SK-N-SH (cell line): ENCODE measurements at regions not wholly inside any gene's neighbourhood (a gene's known extent, or its start where the extent isn't known, plus 50 kb on each side); places are given as distances from the start of the nearest gene placed in this dataset.
A peak's percentile ranks its signal among the peaks of the same experiment; 100 is the strongest.

Experiments
- CTCF ChIA-PET: fragments of 300-600, 350-600 bp; formaldehyde crosslinking; extraction: SDS; loops from one replicate; lab custom pipeline; 2021; lab: Yijun Ruan, JAX
- POLR2A ChIA-PET: fragments of 350-600 bp; sonication (Branson Sonifier 250); formaldehyde crosslinking; extraction: SDS; loops from one replicate; lab custom pipeline; 2020; ENCODE audit warnings: antibody characterized with exemption, inconsistent platforms; lab: Yijun Ruan, JAX
- DNase-seq: peaks from one replicate; pipeline ENCODE4 v3.0.0; 2012
- H2AFZ ChIP-seq: fragments of 200-600 bp; sonication (generic); 2 replicates; pipeline ENCODE4 v1.8.1; 2016; ENCODE audit warnings: antibody characterized with exemption, mild to moderate bottlenecking, low read depth
- H3F3A ChIP-seq: fragments of 200-600 bp; sonication (generic); replicated peaks from 2 replicates; pipeline ENCODE3; 2016; ENCODE audit warnings: antibody characterized with exemption, mild to moderate bottlenecking; ENCODE audit not compliant: insufficient read depth
- H3K27ac ChIP-seq, 2 experiments: fragments of 200-500 bp in 1 of 2; fragments of 200-600 bp in 1 of 2; sonication (Bioruptor generic) in 1 of 2; sonication (generic), shearing (Covaris generic) in 1 of 2; 2 replicates each; pipeline versions ENCODE4 v1.5.1 to v1.6.1; 2014 to 2016; ENCODE audit warnings: low read depth in 2 of 2, inconsistent platforms in 1 of 2, low read length in 1 of 2, mild to moderate bottlenecking in 1 of 2, mixed read lengths in 1 of 2
- H3K27me3 ChIP-seq: fragments of 200-600 bp; sonication (generic), shearing (Covaris generic); 2 replicates; pipeline ENCODE4 v1.6.1; 2016; ENCODE audit warnings: mixed run types; ENCODE audit not compliant: insufficient read depth
- H3K36me3 ChIP-seq, 2 experiments: fragments of 200-500 bp in 1 of 2; fragments of 200-600 bp in 1 of 2; sonication (Bioruptor generic) in 1 of 2; sonication (generic) in 1 of 2; replicated peaks in 1 of 2; 2 replicates each; pipeline versions ENCODE3 to v1.5.1; 2014 to 2016; ENCODE audit warnings: low read length in 1 of 2, mild to moderate bottlenecking in 1 of 2; ENCODE audit not compliant: insufficient read depth in 2 of 2, control insufficient read depth in 1 of 2
- H3K4me1 ChIP-seq, 2 experiments: fragments of 200-500 bp in 1 of 2; fragments of 200-600 bp in 1 of 2; sonication (Bioruptor generic) in 1 of 2; sonication (generic), shearing (Covaris generic) in 1 of 2; 2 replicates each; pipeline versions ENCODE4 v1.5.1 to v1.6.1; 2014 to 2016; ENCODE audit warnings: low read depth in 1 of 2, low read length in 1 of 2, mixed run types in 1 of 2; ENCODE audit not compliant: insufficient read depth in 2 of 2, control insufficient read depth in 1 of 2
- H3K4me2 ChIP-seq: fragments of 200-600 bp; sonication (generic), shearing (Covaris generic); 2 replicates; pipeline ENCODE4 v1.6.1; 2017; ENCODE audit warnings: mixed run types
- H3K4me3 ChIP-seq, 2 experiments: fragments of 200-500 bp in 1 of 2; fragments of 200-600 bp in 1 of 2; sonication (Bioruptor generic) in 1 of 2; sonication (generic), shearing (Covaris generic) in 1 of 2; 2 replicates each; pipeline versions ENCODE4 v1.5.1 to v1.8.1; 2014 to 2016; ENCODE audit warnings: low read depth in 2 of 2, inconsistent platforms in 1 of 2, low read length in 1 of 2, mild to moderate bottlenecking in 1 of 2, mixed read lengths in 1 of 2, moderate library complexity in 1 of 2
- H3K79me2 ChIP-seq: fragments of 200-600 bp; sonication (generic); 2 replicates; pipeline ENCODE4 v1.8.1; 2017; ENCODE audit warnings: mild to moderate bottlenecking; ENCODE audit not compliant: insufficient read depth
- H3K9ac ChIP-seq: fragments of 200-600 bp; sonication (generic); 2 replicates; pipeline ENCODE4 v1.6.1; 2017; ENCODE audit warnings: mixed run types
- H3K9me2 ChIP-seq: fragments of 200-600 bp; sonication (generic); 2 replicates; pipeline ENCODE4 v1.6.1; 2017; ENCODE audit warnings: mixed run types
- H3K9me3 ChIP-seq: fragments of 200-600 bp; sonication (generic); 2 replicates; pipeline ENCODE4 v1.6.1; 2017; ENCODE audit warnings: mixed run types, mild to moderate bottlenecking, moderate library complexity
- H4K20me1 ChIP-seq: fragments of 200-600 bp; sonication (generic); 2 replicates; pipeline ENCODE4 v1.6.1; 2017; ENCODE audit warnings: mild to moderate bottlenecking, mixed run types; ENCODE audit not compliant: insufficient read depth
- CHD2 ChIP-seq: fragments of 150-350 bp; IDR thresholded peaks from 2 replicates; pipeline ENCODE4 v1.6.1; 2018; ENCODE audit warnings: low read length; ENCODE audit not compliant: partially characterized antibody
- EZH2phosphoT487 ChIP-seq: fragments of 200-600 bp; sonication (generic); IDR thresholded peaks from 2 replicates; pipeline ENCODE4 v1.6.1; 2017; ENCODE audit warnings: low read depth, mixed run types, mild to moderate bottlenecking, antibody characterized with exemption, moderate library complexity, borderline replicate concordance
- FOXJ3 ChIP-seq: sonication (generic); formaldehyde crosslinking; IDR thresholded peaks from 2 replicates; pipeline ENCODE4 v1.5.1; 2020; ENCODE audit warnings: mild to moderate bottlenecking, missing genetic modification reagents
- GATA2 ChIP-seq: sonication (generic); formaldehyde crosslinking; IDR thresholded peaks from 2 replicates; pipeline ENCODE4 v1.5.0; 2020; ENCODE audit warnings: mild to moderate bottlenecking, missing genetic modification reagents
- JUND ChIP-seq: IDR thresholded peaks from 2 replicates; pipeline ENCODE4 v1.4.0; 2012
- NFIC ChIP-seq: IDR thresholded peaks from 2 replicates; pipeline ENCODE4 v1.4.0; 2012; ENCODE audit warnings: borderline replicate concordance
- POLR2AphosphoS5 ChIP-seq: IDR thresholded peaks from 2 replicates; pipeline ENCODE4 v1.6.1; 2012; ENCODE audit warnings: low read depth, low read length
- RCOR1 ChIP-seq: fragments of 150-350 bp; IDR thresholded peaks from 2 replicates; pipeline ENCODE4 v1.6.1; 2017; ENCODE audit warnings: antibody characterized with exemption, low read length
- RFX5 ChIP-seq: IDR thresholded peaks from 2 replicates; pipeline ENCODE4 v1.6.1; 2012; ENCODE audit warnings: mild to moderate bottlenecking, improper control_type of control experiment, low read length
- SIN3A ChIP-seq: IDR thresholded peaks from 2 replicates; pipeline ENCODE4 v1.6.1; 2012; ENCODE audit warnings: low read depth, mild to moderate bottlenecking, low read length, moderate library complexity, borderline replicate concordance
- USF1 ChIP-seq: IDR thresholded peaks from 2 replicates; pipeline ENCODE4 v1.4.0; 2012; ENCODE audit warnings: low read depth, borderline replicate concordance
- YY1 ChIP-seq: IDR thresholded peaks from 2 replicates; pipeline ENCODE4 v1.4.0; 2012; ENCODE audit warnings: low read depth, mild to moderate bottlenecking
- ZBTB33 ChIP-seq: IDR thresholded peaks from 2 replicates; pipeline ENCODE4 v1.4.0; 2012; ENCODE audit warnings: low read depth, borderline replicate concordance
- WGBS: methylation state at CpG from one replicate; pipeline ENCODE4 v1.1.6; 2017; ENCODE audit warnings: low lambda C conversion rate; 5-methylcytosine and 5-hydroxymethylcytosine counted together
- TF ChIP-seq, protein P1 (sequence below): fragments of 200-600 bp; sonication (generic); IDR thresholded peaks from 2 replicates; pipeline ENCODE4 v1.6.1; 2017; ENCODE audit warnings: antibody characterized with exemption, mild to moderate bottlenecking, moderate library complexity

DNA sequence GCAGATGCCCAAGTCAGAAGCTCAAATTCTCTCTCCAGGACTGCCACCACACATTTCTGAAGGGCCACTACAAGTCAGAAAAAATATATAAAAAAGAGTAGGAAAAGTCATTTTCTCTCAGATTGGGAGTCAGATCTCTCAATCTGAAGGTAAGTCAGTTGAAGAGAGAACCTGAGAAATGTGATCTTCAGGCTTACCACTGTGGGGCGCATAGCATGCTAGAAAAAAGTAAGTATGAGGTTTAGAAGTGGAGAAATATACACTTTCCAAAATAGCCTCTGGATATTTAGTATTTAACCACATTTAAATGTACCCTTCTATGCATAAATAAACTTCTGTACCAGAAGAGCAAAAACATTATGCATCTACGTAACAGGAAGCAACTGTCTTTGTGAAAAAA is 800.7 kb upstream of the CTNND2 start:
- POLR2A ChIA-PET = no interaction called here
- no peaks in the 10 kb centered on the region for H3K9me2 ChIP-seq
- CTCF ChIA-PET = no interaction called here
- no peak for DNase-seq
- WGBS = 13% methylated on average over 2 of the region's 2 CpGs
- H3K4me3 ChIP-seq = no peak overlapping the region
- no peaks in the 10 kb centered on the region for H3K9me3 ChIP-seq
- H3K9ac ChIP-seq = no peak overlapping the region
- no peaks in the 10 kb centered on the region for H3K79me2 ChIP-seq
- H4K20me1 ChIP-seq = no peaks in the 10 kb centered on the region
- no peaks in the 10 kb centered on the region for H3K4me1 ChIP-seq
- no peaks in the 10 kb centered on the region for H3F3A ChIP-seq
- TF ChIP-seq RFX5 (no peak), USF1 (no peak)
- TF ChIP-seq, protein P1, sequence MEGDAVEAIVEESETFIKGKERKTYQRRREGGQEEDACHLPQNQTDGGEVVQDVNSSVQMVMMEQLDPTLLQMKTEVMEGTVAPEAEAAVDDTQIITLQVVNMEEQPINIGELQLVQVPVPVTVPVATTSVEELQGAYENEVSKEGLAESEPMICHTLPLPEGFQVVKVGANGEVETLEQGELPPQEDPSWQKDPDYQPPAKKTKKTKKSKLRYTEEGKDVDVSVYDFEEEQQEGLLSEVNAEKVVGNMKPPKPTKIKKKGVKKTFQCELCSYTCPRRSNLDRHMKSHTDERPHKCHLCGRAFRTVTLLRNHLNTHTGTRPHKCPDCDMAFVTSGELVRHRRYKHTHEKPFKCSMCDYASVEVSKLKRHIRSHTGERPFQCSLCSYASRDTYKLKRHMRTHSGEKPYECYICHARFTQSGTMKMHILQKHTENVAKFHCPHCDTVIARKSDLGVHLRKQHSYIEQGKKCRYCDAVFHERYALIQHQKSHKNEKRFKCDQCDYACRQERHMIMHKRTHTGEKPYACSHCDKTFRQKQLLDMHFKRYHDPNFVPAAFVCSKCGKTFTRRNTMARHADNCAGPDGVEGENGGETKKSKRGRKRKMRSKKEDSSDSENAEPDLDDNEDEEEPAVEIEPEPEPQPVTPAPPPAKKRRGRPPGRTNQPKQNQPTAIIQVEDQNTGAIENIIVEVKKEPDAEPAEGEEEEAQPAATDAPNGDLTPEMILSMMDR = peak; percentile 42
- no peak overlapping the region for H3K27ac ChIP-seq
- no peaks in the 10 kb centered on the region for H3K36me3 ChIP-seq
- H3K27me3 ChIP-seq = no peaks in the 10 kb centered on the region
- H2AFZ ChIP-seq = no peak overlapping the region
- no peak overlapping the region for H3K4me2 ChIP-seq

GRCh38 chr5:12703254-12703653 is 799.0 kb upstream of the CTNND2 start:
- no peak for DNase-seq
- WGBS = 0% methylated on average over 1 of the region's 1 CpG
- ChIA-PET POLR2A (no interaction called here), CTCF (no interaction called here)
- Histone ChIP-seq H3K9me3 (no peaks in the 10 kb centered on the region; the same call in 1 of the 2 replicates), H3K27me3 (no peaks in the 10 kb centered on the region), H3K4me3 (no peak overlapping the region), H3K4me1 (no peaks in the 10 kb centered on the region), H3K79me2 (no peaks in the 10 kb centered on the region), H3K4me2 (no peak overlapping the region), H2AFZ (no peak overlapping the region), H3K9me2 (no peaks in the 10 kb centered on the region; the same call in 1 of the 2 replicates), H3K27ac (no peak overlapping the region), H4K20me1 (no peaks in the 10 kb centered on the region), H3K9ac (no peak overlapping the region), H3K36me3 (no peaks in the 10 kb centered on the region), H3F3A (no peaks in the 10 kb centered on the region)
- no peak for TF ChIP-seq FOXJ3 (CRISPR knock-in tag)
- TF ChIP-seq SIN3A = no peak
- TF ChIP-seq, protein P1 = no peak
- no peak for TF ChIP-seq CHD2
- no peak for TF ChIP-seq YY1
- TF ChIP-seq NFIC = no peak
- TF ChIP-seq GATA2 = no peak
- TF ChIP-seq POLR2AphosphoS5 = no peak
- TF ChIP-seq RCOR1 = no peak
- no peak for TF ChIP-seq EZH2phosphoT487
- TF ChIP-seq ZBTB33 = no peak
- TF ChIP-seq JUND = no peak
